ENCODE measurements at regions not wholly inside any gene's neighbourhood (a gene's known extent, or its start where the extent isn't known, plus 50 kb on each side); places are given as distances from the start of the nearest gene placed in this dataset.

DNA sequence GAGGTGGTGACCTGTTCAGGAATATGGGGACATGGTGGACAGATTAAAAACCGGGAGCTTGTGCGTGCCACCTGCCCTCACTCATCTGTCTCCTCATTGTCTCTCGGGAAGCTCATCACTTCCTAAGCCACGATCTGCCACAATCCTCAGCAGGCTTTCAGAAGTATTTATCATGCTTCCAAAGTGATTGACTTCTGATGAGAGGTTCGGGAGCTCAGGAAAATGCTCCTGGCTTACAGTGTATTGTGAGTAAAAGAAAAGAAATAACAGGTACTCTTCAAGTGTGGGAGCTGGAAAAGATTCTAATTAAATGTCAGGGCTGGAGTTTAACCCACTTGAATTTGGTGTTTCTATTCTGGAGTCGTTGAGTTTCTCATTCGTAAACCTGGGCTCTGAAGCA is 91.9 kb upstream of the DRD2 start (continued):
- no peak for TF ChIP-seq ZNF512 (CRISPR knock-in tag; IDR thresholded peaks at IDR 0.05; ENCODE audit: borderline replicate concordance)
- TF ChIP-seq NR1H2 (CRISPR knock-in tag; IDR thresholded peaks at IDR 0.05) = no peak
- TF ChIP-seq GABPB1 (CRISPR knock-in tag; IDR thresholded peaks at IDR 0.05) = no peak
- no peak for TF ChIP-seq JUN (CRISPR knock-in tag; IDR thresholded peaks at IDR 0.05)

- ATAC-seq = no peak
- no peak overlapping the region for H3K4me3 Mint-ChIP-seq
- DNase-seq (ENCODE audit: low spot score) = no peak
- POLR2A ChIA-PET = no interaction called here
- H3K4me1 Mint-ChIP-seq = peaks cover 49% of the 10 kb centered on the region
- H3K36me3 Mint-ChIP-seq = no peaks in the 10 kb centered on the region
- CTCF ChIA-PET = interaction anchor here (1.2 kb wide), 1 partner anchor 166 kb away, joined by 3 read pairs; no protein-coding TSS in a partner anchor
- no peak overlapping the region for H3K27ac Mint-ChIP-seq
- no peaks in the 10 kb centered on the region for H3K27me3 Mint-ChIP-seq (ENCODE audit: low read depth)
- no peaks in the 10 kb centered on the region for H3K9me3 Mint-ChIP-seq
- no peak for TF ChIP-seq ZNF263 (CRISPR knock-in tag; IDR thresholded peaks at IDR 0.05; ENCODE audit: low read depth)
- no peak for TF ChIP-seq ZNF219 (CRISPR knock-in tag; IDR thresholded peaks at IDR 0.05; ENCODE audit: borderline replicate concordance)
- TF ChIP-seq EMX1 (CRISPR knock-in tag; IDR thresholded peaks at IDR 0.05) = no peak
- TF ChIP-seq TCF7 (CRISPR knock-in tag; IDR thresholded peaks at IDR 0.05; ENCODE audit: low read depth) = no peak
- TF ChIP-seq, protein P1, sequence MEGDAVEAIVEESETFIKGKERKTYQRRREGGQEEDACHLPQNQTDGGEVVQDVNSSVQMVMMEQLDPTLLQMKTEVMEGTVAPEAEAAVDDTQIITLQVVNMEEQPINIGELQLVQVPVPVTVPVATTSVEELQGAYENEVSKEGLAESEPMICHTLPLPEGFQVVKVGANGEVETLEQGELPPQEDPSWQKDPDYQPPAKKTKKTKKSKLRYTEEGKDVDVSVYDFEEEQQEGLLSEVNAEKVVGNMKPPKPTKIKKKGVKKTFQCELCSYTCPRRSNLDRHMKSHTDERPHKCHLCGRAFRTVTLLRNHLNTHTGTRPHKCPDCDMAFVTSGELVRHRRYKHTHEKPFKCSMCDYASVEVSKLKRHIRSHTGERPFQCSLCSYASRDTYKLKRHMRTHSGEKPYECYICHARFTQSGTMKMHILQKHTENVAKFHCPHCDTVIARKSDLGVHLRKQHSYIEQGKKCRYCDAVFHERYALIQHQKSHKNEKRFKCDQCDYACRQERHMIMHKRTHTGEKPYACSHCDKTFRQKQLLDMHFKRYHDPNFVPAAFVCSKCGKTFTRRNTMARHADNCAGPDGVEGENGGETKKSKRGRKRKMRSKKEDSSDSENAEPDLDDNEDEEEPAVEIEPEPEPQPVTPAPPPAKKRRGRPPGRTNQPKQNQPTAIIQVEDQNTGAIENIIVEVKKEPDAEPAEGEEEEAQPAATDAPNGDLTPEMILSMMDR (IDR thresholded peaks at IDR 0.05) = no peak
- TF ChIP-seq ZNF317 (CRISPR knock-in tag; IDR thresholded peaks at IDR 0.05; ENCODE audit: borderline replicate concordance, low read depth) = no peak
- TF ChIP-seq RELA (CRISPR knock-in tag; IDR thresholded peaks at IDR 0.05; ENCODE audit: borderline replicate concordance) = no peak
- TF ChIP-seq E2F4 (CRISPR knock-in tag; IDR thresholded peaks at IDR 0.05; ENCODE audit: borderline replicate concordance, low read depth) = no peak
- no peak for TF ChIP-seq ZNF121 (CRISPR knock-in tag; IDR thresholded peaks at IDR 0.05)
- TF ChIP-seq IRF1 (CRISPR knock-in tag; IDR thresholded peaks at IDR 0.05) = no peak
- TF ChIP-seq, protein P2, sequence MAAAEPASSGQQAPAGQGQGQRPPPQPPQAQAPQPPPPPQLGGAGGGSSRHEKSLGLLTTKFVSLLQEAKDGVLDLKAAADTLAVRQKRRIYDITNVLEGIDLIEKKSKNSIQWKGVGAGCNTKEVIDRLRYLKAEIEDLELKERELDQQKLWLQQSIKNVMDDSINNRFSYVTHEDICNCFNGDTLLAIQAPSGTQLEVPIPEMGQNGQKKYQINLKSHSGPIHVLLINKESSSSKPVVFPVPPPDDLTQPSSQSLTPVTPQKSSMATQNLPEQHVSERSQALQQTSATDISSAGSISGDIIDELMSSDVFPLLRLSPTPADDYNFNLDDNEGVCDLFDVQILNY (CRISPR knock-in tag; IDR thresholded peaks at IDR 0.05) = no peak
- TF ChIP-seq, protein P3, sequence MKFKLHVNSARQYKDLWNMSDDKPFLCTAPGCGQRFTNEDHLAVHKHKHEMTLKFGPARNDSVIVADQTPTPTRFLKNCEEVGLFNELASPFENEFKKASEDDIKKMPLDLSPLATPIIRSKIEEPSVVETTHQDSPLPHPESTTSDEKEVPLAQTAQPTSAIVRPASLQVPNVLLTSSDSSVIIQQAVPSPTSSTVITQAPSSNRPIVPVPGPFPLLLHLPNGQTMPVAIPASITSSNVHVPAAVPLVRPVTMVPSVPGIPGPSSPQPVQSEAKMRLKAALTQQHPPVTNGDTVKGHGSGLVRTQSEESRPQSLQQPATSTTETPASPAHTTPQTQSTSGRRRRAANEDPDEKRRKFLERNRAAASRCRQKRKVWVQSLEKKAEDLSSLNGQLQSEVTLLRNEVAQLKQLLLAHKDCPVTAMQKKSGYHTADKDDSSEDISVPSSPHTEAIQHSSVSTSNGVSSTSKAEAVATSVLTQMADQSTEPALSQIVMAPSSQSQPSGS (CRISPR knock-in tag; IDR thresholded peaks at IDR 0.05; ENCODE audit: borderline replicate concordance, low read depth) = no peak
- no peak for TF ChIP-seq ZNF425 (CRISPR knock-in tag; conservative IDR thresholded peaks at IDR 0.05)
- TF ChIP-seq CREB1 (CRISPR knock-in tag; IDR thresholded peaks at IDR 0.05) = no peak
- TF ChIP-seq USF2 (CRISPR knock-in tag; IDR thresholded peaks at IDR 0.05) = no peak
- TF ChIP-seq, protein P4, sequence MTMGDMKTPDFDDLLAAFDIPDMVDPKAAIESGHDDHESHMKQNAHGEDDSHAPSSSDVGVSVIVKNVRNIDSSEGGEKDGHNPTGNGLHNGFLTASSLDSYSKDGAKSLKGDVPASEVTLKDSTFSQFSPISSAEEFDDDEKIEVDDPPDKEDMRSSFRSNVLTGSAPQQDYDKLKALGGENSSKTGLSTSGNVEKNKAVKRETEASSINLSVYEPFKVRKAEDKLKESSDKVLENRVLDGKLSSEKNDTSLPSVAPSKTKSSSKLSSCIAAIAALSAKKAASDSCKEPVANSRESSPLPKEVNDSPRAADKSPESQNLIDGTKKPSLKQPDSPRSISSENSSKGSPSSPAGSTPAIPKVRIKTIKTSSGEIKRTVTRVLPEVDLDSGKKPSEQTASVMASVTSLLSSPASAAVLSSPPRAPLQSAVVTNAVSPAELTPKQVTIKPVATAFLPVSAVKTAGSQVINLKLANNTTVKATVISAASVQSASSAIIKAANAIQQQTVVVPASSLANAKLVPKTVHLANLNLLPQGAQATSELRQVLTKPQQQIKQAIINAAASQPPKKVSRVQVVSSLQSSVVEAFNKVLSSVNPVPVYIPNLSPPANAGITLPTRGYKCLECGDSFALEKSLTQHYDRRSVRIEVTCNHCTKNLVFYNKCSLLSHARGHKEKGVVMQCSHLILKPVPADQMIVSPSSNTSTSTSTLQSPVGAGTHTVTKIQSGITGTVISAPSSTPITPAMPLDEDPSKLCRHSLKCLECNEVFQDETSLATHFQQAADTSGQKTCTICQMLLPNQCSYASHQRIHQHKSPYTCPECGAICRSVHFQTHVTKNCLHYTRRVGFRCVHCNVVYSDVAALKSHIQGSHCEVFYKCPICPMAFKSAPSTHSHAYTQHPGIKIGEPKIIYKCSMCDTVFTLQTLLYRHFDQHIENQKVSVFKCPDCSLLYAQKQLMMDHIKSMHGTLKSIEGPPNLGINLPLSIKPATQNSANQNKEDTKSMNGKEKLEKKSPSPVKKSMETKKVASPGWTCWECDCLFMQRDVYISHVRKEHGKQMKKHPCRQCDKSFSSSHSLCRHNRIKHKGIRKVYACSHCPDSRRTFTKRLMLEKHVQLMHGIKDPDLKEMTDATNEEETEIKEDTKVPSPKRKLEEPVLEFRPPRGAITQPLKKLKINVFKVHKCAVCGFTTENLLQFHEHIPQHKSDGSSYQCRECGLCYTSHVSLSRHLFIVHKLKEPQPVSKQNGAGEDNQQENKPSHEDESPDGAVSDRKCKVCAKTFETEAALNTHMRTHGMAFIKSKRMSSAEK (CRISPR knock-in tag; IDR thresholded peaks at IDR 0.05; ENCODE audit: borderline replicate concordance) = no peak
- TF ChIP-seq ZNF423 (CRISPR knock-in tag; IDR thresholded peaks at IDR 0.05) = no peak
These were observed 89.4 kb upstream of the DRD2 start for GRCh38 chr11:113564527-113565130.
